Keratinocyte (primary cell): ENCODE measurements at regions not wholly inside any gene's neighbourhood (a gene's known extent, or its start where the extent isn't known, plus 50 kb on each side); places are given as distances from the start of the nearest gene placed in this dataset.

Experiments used
- EZH2 ChIP-seq: IDR thresholded peaks from one replicate; pipeline ENCODE4 v1.6.1; 2012; ENCODE audit warnings: inconsistent platforms, mild to moderate bottlenecking, low read length, moderate library complexity
- TF ChIP-seq, protein P1 (sequence below), 3 experiments: IDR thresholded peaks in 1 of 3; conservative IDR thresholded peaks in 1 of 3; optimal IDR thresholded peaks in 1 of 3; 2 replicates in 2 of 3; 3 replicates in 1 of 3; pipeline versions ENCODE3 to v1.5.1; 2011; ENCODE audit warnings: low read length in 3 of 3, mild to moderate bottlenecking in 3 of 3, moderate library complexity in 2 of 3, control low read depth in 1 of 3, inconsistent platforms in 1 of 3; ENCODE audit not compliant: insufficient read depth in 2 of 3; ENCODE audit errors: extremely low read depth in 1 of 3

DNA sequence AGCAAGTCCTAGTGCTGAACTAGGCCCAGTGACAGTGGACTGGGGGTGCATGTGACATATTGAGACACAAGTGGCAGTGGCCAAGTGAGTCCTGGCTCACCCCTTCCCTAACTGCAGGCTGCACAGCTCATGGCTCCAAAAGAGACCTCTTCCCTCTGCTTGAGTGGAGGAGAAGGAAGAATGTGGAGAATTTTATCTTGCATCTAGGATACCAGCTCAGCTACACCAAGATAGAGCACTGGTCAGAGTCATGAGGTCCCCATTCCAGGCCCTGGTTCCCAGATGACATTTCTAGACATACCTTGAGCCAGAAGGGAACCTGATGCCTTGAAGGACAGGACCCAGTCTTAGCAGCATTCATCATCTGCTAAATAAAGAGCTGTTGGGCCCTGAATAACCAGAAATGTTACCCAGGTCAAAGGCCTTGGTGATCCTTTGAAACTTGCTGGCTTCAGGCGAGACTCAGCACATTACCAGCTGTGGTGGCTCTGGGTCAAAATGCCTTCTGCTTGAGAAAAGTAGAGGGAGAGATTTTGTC lies 114.5 kb downstream of the CDC14C start:
- TF ChIP-seq, protein P1, sequence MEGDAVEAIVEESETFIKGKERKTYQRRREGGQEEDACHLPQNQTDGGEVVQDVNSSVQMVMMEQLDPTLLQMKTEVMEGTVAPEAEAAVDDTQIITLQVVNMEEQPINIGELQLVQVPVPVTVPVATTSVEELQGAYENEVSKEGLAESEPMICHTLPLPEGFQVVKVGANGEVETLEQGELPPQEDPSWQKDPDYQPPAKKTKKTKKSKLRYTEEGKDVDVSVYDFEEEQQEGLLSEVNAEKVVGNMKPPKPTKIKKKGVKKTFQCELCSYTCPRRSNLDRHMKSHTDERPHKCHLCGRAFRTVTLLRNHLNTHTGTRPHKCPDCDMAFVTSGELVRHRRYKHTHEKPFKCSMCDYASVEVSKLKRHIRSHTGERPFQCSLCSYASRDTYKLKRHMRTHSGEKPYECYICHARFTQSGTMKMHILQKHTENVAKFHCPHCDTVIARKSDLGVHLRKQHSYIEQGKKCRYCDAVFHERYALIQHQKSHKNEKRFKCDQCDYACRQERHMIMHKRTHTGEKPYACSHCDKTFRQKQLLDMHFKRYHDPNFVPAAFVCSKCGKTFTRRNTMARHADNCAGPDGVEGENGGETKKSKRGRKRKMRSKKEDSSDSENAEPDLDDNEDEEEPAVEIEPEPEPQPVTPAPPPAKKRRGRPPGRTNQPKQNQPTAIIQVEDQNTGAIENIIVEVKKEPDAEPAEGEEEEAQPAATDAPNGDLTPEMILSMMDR (optimal IDR thresholded peaks at IDR 0.05 in 1 of 3, IDR thresholded peaks at IDR 0.05 in 1 of 3, conservative IDR thresholded peaks at IDR 0.05 in 1 of 3; ENCODE audit: extremely low read depth in 1 of 3, insufficient read depth in 2 of 3, low read length in 3 of 3), result no peak
- TF ChIP-seq EZH2, result no peak
